ENCODE measurements at regions not wholly inside any gene's neighbourhood (a gene's known extent, or its start where the extent isn't known, plus 50 kb on each side); places are given as distances from the start of the nearest gene placed in this dataset.

DNA sequence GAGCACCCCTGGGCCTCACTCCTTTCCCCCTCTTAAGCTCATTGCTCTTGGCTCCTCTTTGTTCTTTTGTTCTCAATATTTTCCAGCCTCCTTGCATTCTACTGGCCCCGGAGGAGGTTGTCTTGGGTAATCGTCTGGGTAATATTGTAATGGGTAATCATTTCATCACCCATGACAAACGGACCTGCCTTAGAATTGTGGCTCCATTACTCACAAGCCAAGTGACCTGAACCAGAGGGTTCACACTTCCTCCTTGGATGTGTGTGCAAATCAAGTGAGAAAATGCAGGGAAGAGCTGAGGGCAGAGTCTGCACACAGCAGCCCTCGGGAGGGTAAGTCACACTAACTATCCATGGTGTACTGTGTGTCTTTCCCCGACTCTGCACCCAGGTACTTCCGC, 305.0 kb downstream of the BUD13 start:
- no peak for DNase-seq

DNA sequence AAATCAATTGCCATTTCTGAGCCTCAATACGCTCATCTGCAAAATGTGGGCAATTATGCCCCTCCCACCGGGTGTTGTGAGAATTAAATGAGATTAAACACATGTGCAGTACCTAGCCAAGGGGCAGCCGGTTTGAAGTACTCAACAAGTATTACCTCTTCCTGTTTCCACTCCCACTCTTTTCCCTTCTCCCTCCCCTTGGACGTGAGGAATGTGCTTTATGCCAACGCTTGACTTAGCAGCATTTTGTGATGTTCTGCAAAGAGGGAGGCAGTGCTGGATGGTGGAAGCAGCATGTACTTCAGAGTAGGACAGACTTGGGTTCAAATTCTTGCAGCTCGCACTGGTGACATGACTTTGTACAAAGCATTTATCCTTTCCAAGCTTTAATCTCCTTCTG, 306.0 kb downstream of the BUD13 start:
- no peak for DNase-seq

DNA sequence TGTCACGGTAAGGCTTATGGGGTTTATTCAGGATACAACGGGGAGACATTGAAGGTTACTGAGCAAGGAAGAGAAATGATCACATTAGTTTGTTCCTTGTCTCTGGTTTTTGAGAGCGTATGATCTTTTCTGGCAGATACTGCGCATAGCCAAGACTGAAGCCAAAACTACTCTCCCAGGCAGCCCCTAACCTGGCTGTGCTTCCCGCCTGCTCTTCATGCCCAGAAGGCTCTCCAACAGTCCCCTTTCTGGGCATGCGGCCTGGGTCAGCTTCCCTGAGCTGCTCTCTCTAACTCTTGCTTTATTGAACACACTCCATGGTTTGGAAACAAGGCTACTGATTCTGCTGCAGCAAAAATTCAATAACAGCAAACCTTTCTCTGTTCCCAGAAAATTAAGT, 306.6 kb downstream of the BUD13 start:
- DNase-seq = no peak

DNA sequence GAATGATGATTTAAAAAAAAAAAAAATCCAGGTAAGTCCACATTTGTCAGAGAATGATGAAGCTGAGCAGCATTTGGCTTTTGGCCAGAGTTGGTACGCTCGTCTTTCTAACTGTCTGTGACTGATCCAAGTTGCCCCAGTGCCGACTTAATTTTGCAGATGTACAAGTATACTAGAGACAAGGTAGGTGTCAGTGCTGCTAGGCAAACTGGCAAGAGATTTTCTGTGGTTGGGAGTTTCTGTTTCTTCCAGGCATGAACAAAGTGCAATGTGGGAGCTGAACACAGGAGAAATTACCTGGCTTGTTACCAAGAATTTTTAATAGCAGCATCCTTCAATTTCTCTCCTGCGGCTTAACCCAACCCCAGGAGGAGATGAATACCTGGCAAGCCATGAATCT, 307.7 kb downstream of the BUD13 start:
- DNase-seq = no peak

DNA sequence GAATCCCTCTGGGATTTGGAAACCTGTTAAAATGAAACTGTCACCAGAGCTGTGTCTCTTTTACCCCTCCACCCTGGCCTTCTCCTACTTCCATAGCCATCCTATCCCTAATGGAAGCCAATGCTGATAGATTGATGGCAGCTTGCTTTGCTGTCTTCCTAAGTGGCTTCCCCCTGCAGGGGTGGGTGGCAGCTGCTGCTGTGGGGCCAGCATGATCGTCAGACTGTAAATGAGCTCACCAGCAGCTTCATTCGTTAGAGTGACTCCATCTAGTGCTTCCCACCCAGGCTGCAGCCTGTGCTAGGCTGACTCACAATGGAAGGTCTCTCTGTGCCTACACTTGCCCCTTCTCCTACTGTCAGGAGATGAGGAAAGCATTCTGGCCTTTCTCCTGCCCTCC, 311.0 kb downstream of the BUD13 start:
- no peak for DNase-seq

DNA sequence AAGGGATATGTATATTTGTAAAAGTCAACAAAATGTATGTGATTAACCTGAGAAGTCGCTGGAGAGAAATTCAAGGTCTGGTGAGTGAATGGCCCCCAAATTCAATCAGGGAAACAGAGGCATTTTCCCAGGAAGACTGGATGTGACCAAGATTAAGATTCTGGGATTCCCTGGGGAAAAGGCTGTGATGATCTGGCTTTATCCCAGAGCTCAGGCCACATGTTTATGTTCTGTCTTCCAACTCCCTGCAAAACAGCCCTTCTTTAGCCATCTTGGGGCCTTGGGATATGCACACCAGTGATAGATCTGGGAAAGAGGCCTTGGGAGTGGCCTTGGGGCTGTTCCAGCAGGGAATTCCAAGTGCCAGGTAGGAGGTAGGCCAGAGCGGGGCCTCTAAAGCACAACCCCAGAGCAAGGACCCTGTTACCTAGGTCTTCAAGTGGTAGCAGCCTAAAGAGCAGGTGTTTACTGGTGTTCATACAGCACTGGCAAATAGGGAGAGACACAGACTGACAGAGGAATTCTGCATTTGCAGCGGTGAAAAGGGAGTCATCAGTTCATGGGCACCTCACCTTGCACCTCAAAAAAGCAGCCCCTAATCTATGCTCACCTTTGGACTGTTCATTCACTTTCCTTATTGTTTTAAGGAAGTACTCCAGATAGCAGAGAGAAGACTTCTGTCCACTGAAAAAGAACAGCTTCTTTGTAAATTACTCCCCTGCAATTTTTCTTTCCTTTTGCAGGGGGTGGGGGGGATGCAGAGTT, 312.4 kb downstream of the BUD13 start:
- no peak for DNase-seq

DNA sequence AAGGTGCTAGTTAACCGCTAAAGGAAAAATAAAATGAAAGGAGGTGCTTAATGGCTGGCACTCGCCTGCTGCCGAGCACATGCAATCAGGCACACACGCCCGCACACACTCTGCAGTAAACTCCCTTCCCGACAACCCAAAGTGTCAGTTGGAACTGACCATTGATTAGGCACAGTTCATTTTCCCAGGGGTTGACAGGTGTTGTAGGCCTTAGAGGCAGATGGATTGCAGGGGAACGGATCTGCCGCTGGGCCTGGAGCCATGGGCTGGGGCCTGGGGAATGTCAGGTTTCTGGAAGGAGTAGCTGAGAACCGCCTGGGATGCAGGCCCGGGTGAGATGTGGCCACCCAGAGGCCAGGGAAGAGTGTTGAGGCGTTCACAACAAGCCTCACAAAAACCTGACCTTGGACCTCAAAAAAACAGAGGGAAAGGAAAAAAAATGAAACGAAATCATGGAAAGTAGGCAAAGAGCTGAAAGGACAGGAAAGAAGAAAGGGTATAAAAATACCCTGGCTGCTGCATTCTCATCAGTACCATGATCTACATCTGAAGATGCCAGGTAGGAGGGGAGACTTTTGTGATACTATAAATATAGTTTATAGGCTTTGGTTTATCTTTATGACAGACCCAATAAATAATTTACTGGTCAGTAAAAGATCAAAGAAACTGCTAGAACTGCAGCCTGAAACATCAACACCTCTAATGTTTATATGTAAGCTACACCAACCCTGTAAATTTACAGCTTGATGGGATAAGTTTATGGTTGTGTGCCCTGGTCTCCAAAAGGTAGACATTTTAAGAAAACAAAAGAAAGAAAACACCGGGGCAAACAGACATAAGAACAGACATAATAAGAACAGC, 313.4 kb downstream of the BUD13 start:
- no peak for DNase-seq

DNA sequence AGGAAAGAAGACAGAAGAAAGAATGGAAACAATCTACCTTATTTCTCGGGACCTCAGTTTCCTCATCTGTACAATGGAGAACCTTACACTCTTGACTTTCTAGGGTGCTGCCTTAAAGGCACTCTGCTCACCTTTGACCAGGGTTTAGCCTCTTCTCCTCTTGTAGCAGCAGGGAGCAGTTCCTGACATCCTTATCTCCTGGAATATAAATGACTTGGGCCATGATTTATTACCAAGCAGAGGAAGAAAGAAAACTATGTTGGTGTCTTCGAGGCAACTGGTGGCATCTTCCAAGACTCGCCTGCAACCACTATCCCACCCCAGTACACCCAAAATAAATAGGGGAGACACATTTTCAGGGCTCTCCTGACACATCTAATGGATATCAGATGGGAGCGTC, 314.2 kb downstream of the BUD13 start:
- no peak for DNase-seq

DNA sequence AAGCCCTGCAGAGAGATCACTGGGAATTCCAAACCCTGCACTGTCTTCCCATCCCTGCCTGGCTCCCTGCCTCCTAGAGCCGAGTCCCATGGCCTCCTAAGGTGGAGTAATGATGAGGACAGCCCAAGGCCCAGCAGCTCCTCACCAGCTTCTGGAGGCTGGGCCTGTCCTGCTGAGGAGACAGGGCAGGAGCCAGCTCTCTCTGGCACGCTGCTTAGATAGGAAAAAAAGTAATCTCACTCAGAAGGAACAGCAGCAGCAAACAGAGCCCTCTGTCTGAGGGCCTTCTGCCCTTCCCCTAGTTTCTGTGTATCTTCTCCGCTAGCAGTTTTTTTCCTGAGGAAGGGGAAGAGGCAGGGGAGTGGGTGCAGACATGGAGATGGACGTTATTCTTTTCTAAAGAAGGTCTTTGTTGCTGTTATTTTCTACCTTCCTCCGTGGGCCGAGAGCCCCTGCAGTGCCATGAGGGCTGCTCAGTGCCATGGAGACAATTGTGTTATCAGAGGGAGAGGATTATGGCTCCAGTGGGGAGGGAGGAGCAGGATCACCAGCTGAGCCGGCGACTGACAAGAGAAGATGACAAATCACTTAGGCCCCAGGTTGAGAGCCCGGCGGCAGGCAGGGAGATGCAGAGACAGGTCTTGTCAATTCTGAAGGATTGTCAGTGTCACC, 315.3 kb downstream of the BUD13 start:
- DNase-seq = no peak

DNA sequence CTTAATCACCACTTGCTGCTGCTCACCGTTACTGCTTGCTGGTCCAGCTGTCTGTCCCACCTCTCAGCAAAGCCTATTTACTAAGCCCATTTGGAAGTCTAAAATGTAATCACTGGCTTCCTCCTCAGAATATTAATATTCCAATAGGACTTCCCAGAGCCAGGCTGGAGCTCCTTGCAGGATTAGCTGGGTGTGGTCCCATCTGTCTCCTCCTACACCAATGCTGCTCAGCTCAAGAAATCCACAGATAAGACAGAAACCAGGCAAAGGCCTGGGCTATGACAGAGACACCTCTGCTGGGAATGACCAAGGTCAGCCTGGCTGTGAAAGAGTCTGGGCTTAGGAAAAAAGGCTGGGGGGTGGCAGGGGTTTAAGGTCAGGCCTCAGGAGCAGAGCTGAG, 317.8 kb downstream of the BUD13 start:
- no peak for DNase-seq

DNA sequence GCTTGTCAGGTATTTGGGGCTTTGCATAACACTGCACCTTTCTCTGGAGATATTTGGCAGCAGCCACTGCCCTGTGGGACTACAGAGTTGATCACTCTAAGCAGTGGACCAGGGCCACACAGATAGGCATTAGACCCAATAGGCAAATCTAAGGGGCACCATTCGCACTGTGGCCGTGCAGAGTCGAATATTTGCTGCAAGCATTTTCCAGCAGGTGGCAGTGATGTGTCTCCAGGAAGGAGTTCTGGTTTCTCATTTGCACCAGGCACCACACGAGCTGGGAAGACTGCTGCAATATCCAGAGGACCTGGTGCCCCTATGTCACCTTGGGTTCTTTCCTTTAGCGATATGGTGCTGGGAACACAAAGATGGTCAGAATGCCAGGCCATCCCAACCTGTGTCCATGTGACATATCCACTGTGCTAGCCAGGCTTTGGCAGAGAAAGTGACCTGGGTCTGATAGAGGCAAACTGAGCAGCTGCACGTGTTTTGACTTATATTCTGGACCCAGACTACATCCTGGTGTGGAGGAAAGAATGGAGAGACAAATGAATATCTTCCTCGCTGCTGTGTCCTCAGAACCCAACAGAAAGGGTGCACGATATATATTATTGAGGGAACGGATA, 318.7 kb downstream of the BUD13 start:
- DNase-seq = no peak

DNA sequence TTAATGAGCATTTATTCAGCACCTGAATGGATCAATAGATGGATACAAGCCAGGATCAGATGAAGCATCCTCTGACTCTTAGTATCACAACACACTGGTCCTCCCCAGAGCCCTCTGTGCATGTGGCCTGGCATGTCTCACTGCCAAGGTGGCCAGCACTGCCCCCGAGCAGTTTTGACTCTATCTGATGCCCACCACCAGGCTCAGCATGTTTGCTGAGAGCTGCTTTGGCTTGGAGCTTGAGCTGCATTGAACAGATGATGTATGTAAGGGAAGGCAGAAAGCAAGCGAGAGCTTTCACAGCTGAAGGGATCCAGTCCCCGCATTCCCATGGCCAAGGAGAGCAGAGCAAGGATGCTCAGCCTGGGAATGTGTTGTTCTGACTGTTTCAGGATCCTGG, 320.3 kb downstream of the BUD13 start:
- no peak for DNase-seq

DNA sequence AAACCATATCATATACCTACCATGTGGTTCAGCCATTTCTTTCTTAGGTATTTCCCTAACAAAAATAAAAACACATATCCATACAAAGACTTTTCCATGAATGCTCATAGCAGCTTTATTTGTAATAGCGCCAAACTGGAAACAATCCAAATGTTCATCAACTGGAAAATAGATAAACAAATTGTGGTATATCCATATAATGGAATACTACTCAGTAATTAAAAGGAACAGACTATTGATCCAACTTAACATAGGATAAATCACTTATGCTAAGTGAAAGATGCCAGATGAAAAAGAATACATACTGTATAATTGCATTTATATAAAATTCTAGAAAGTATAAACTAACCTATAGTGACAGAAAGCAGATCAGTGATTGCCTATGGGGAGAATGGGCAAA, 323.3 kb downstream of the BUD13 start:
- no peak for DNase-seq

DNA sequence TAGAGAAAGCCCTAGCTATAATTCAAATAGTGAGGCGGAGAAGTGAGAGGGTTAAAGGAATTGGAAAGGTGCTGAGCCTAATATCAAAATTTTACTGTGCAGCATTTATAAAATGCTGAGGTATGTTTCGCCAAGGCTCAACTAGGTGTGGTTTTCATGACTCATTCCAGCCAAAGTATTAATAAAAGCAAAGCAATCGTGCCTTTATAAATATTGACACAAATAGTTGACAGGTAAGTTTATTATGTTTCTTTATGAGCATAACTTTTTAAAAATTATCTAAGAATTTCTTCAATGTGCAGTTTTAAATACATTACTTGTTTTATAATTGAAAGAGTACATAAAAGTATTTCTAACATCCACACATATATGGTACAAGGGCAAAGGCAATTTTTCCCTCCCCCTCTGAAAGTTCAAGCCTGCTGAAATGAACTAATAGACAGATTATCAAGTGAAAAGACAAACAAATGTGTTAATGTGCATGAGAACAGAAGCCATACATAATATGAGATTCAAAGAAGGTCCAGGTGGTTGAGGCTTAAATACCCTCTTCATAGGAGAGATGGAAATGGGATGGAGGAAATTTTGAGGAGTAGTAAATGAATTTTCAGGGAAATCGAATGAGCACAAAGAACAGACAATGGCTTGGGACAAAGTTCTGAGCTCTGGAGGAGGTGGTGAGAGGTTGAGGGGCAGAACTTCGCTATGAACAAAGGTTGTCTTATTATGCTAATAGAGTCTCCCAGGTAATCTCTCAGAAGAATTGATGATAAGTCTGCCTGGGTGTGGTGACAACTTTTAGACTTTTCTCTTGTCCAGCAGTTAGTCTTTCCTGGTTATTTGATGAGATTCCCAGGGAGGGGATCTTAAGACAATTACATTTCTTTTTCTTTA, 326.5 kb downstream of the BUD13 start:
- no peak for DNase-seq

DNA sequence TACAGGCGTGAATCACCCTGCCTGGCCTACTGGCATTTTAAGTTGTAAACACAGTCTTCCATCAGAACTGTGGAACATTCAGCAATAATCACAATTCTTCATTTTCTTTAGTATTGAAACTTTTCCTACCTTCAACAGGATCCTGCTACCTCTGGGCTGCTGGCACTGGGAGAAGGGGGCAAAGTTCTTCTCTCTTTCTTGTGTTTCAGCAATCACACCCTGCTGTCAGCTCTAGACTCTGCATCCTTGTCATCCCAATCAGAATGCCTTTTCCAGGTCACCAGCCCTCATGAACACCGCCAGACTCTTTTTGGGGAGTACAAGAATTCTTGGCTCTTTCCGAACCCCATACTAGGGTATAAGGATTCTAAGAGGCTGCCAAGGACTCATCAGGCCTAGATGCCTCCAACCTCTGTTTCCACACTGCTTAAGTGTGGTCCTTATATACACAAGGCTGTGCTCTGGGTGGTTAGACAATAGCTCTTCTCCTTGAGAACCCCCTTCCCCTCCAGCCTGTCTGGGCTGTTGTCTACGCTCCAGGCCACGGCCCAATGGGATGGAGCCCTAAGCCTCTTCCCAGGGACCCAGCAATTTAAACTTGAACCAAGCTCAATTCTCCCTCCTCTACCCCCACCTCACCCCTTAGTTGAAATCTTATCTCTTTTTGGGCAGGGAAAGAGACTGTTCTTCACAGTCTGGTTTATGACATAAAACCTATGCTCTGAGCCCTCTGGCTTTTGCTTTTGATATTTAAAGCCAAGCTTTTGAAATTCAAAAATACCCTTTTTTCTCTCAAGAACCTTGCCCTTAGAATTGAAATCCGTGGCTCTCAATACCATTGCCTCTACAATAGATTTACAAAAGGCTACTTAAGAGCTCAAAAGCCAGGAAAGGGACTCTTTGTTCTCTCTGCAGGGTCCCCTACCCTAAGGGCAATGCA, 327.4 kb downstream of the BUD13 start:
- DNase-seq = no peak

DNA sequence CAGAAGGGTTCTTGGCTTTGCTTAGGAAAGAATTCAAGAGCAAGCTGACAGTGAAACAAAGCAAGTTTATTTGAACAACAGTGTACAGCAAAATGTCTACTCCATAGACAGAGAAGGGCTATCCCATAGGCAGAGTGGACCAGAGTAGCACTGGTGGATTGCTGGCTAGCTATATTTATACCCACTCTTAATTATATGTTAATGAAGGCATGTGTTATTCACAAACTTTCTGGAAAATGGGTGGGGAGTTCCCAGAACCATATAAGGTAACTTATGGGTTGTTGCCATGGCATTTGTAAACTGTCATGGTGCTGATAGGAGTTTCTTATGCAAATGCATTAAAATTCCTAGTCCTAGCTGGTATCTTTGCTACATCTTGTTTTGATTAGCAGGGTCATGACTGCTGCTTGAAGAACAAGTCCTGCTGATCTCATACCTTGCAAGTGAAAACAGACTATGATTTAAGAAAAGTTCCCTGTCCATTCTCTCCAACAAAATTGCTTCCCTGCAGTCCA, 330.5 kb downstream of the BUD13 start:
- no peak for DNase-seq

DNA sequence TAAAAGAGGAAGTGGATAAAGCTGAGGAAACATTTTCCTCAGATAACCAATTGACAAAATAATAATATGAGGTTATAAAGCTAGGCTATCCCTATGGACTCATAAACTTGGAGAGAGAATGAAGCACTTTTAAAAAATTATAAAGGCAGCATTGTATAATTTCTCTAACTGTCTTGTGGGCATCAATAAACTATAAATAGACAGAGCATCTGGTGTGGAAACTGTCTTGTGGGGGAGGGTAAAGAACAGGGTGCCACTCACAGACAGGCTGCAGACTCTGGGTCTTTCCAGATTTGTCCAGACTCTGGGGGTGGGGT, 333.5 kb downstream of the BUD13 start:
- DNase-seq = no peak

DNA sequence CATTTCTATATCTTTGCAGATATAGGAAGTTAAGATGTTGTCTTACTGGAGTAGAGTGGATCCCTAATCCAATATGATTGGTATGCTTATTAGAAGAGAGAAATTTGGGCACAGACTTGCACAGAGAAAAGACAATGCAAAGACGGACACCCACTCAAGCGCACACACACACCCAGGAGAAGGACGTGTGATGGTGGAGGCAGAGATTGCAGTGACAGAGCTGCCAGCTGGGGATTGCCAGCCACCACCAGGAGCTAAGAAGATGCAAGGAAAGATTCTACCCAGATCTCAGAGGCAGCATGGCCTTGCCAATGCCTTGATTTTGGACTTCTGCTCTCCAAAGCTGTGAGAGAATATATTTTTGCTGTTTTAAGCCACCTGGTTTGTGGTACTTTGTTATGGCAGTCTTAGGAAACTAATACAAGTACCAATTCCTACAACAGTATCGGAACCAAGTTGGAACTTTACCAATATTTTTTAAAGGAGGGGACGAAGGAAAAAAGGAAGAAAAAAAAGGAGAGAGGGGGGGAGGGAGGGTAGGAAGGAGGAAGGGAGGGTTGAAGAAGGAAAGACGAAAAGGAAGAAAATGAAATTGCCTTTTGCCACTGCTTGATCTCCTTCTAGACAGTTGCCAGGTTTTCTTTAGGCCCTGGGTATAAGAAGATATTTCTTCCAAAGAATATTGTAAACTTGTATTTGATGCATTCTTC, 334.0 kb downstream of the BUD13 start:
- no peak for DNase-seq

DNA sequence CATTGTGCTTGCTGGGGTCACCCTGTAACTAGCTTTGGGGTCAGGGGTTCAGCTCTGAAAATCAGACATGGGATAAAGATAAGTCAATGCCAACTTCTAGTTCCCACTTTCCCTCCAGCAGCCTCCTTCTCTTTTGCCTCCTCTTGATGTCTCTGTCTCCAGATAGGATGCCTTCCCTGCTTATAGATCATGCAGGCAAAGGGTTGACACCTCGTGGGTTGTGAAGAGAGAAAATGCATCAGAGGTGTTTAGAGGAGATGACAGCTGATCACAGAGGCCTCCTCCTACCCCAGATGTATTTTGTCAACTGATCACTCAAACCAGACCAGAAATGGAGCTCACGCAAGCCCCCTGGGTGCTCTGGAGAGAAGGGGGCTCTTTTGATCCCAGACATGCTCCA, 337.8 kb downstream of the BUD13 start:
- DNase-seq = no peak

DNA sequence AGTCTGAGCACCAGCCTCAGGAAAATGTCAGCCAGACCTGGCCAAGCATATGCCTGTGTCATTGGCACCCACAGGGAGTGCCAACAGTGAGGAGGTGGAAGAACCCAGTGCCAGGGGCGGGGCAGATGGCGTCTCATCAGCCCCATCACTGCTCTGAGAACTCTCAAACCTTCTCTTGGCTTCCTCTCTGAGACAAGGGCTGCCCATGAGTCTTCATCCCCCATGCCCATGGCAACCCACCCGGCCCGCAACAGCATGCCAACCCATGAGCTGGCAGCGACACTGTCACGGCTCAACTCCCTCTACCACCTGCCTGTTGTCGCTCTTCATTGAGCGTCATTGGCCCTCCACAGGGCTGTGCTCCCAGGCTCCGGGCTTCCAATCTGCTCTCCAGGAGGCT, 340.5 kb downstream of the BUD13 start:
- DNase-seq = no peak

Data from activated CD4-positive, alpha-beta T cell treated with anti-CD3 and anti-CD28 coated beads, Interleukin-2, amount 50 U/mL, for 4 hours (primary cell).